Neural crest cell (in vitro differentiated cells): ENCODE measurements at regions not wholly inside any gene's neighbourhood (a gene's known extent, or its start where the extent isn't known, plus 50 kb on each side); places are given as distances from the start of the nearest gene placed in this dataset.

Experiments
- DNase-seq: peaks from one replicate; pipeline ENCODE4 v3.0.0; 2021; ENCODE audit warnings: low read depth, mixed read lengths, low spot score
- H3K27ac Mint-ChIP-seq: one replicate; pipeline ENCODE4 v1.8.0; 2021; ENCODE audit warnings: mild to moderate bottlenecking, mixed read lengths; ENCODE audit not compliant: unreplicated experiment
- H3K27me3 Mint-ChIP-seq: 2 replicates; pipeline ENCODE4 v1.8.0; 2021; ENCODE audit warnings: low read depth, mild to moderate bottlenecking, mixed read lengths
- H3K36me3 Mint-ChIP-seq: 2 replicates; pipeline ENCODE4 v1.8.0; 2021; ENCODE audit warnings: low read depth, mild to moderate bottlenecking, mixed read lengths
- H3K4me1 Mint-ChIP-seq: 2 replicates; pipeline ENCODE4 v1.8.0; 2021; ENCODE audit warnings: mixed read lengths
- H3K4me3 Mint-ChIP-seq: one replicate; pipeline ENCODE4 v1.8.0; 2021; ENCODE audit warnings: mild to moderate bottlenecking, mixed read lengths
- H3K9me3 Mint-ChIP-seq: 2 replicates; pipeline ENCODE4 v1.8.0; 2021; ENCODE audit warnings: mixed read lengths
- TF ChIP-seq, protein P1 (sequence below): fragments of 200-600 bp; sonication (generic); conservative IDR thresholded peaks from 2 replicates; pipeline ENCODE4 v1.5.0; 2021; ENCODE audit warnings: antibody characterized with exemption, mild to moderate bottlenecking

DNA sequence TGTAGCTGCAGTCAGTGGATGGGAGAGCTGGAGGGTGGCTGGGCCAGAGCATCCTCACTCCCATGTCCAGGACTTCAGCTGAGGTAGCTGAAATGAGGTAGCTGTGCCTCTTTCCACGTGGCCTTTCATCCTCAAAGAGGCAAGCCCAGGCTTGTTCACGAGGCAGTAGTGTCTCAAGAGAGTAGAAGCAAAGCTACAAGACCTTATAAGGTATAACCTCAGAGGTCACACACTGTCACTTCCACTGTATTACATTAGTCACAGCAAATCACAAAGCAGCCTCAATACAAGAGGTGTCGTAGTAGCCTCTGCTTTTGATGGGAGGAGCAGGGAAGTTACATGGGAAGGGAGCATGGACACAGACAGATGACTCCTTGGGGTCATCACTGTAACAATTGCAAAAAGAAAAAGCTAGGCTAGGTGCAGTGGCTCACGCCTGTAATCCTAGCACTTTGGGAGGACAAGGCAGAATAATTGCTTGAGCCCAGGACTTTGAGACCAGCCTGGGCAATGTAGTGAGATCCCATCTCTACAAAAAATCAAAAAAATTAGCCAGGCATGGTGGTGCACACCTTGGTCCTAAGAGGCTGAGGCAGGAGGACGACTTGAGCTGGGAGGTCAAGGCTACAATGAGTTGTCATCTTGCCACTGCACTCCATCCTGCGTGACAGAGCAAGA is 97.5 kb downstream of the SKIDA1 start:
- DNase-seq = no peak
- Mint-ChIP-seq H3K27me3 (no peaks in the 10 kb centered on the region), H3K36me3 (peaks cover 12% of the 10 kb centered on the region), H3K27ac (no peak overlapping the region), H3K4me3 (no peak overlapping the region), H3K9me3 (peaks cover 16% of the 10 kb centered on the region), H3K4me1 (no peaks in the 10 kb centered on the region)
- TF ChIP-seq, protein P1, sequence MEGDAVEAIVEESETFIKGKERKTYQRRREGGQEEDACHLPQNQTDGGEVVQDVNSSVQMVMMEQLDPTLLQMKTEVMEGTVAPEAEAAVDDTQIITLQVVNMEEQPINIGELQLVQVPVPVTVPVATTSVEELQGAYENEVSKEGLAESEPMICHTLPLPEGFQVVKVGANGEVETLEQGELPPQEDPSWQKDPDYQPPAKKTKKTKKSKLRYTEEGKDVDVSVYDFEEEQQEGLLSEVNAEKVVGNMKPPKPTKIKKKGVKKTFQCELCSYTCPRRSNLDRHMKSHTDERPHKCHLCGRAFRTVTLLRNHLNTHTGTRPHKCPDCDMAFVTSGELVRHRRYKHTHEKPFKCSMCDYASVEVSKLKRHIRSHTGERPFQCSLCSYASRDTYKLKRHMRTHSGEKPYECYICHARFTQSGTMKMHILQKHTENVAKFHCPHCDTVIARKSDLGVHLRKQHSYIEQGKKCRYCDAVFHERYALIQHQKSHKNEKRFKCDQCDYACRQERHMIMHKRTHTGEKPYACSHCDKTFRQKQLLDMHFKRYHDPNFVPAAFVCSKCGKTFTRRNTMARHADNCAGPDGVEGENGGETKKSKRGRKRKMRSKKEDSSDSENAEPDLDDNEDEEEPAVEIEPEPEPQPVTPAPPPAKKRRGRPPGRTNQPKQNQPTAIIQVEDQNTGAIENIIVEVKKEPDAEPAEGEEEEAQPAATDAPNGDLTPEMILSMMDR = no peak

DNA sequence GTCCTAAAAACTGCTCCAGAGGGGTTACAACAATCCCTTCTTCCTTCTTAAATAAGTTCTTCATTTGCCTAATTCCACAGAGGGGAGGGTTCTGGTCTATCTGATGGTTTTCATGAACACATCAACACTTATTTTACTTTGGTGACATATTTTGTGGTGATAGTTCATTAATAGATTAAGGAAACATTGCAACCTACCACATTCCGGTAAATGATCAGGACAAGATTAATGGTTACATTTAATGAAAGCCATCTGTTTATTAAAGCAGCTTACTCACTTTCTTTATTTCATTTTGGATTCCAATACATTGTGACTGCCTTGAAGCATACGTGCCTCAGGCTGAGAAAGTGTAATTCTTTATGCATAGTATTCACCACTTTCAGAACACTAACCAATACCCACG is 101.0 kb downstream of the SKIDA1 start:
- Mint-ChIP-seq H3K36me3 (peaks cover 10% of the 10 kb centered on the region), H3K4me3 (no peak overlapping the region), H3K4me1 (no peaks in the 10 kb centered on the region), H3K9me3 (peaks cover 13% of the 10 kb centered on the region), H3K27me3 (no peaks in the 10 kb centered on the region), H3K27ac (no peak overlapping the region)
- no peak for DNase-seq
- TF ChIP-seq, protein P1 = no peak

DNA sequence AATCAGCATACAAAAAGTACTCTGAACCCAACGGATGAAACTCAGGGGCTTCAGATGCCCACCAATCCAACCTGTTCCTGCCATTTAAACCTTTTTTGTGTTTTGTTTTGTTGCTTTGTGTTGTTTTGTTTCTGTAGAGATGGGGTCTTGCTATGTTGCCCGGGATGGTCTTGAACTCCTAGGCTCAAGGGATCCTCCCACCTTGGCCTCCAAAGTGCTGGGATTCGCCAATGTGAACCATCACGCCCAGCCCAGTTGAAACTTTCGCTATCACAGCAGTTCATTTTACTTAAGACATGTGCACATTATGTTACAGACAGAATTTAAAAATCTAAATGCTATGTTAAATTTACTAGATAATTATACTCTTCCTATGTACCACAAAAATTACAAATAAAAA is 101.6 kb downstream of the SKIDA1 start:
- H3K4me1 Mint-ChIP-seq = no peaks in the 10 kb centered on the region
- H3K27me3 Mint-ChIP-seq = no peaks in the 10 kb centered on the region
- H3K4me3 Mint-ChIP-seq = no peak overlapping the region
- no peak for DNase-seq
- TF ChIP-seq, protein P1 = no peak
- H3K27ac Mint-ChIP-seq = no peak overlapping the region
- H3K36me3 Mint-ChIP-seq = peaks cover 10% of the 10 kb centered on the region
- H3K9me3 Mint-ChIP-seq = peaks cover 13% of the 10 kb centered on the region

DNA sequence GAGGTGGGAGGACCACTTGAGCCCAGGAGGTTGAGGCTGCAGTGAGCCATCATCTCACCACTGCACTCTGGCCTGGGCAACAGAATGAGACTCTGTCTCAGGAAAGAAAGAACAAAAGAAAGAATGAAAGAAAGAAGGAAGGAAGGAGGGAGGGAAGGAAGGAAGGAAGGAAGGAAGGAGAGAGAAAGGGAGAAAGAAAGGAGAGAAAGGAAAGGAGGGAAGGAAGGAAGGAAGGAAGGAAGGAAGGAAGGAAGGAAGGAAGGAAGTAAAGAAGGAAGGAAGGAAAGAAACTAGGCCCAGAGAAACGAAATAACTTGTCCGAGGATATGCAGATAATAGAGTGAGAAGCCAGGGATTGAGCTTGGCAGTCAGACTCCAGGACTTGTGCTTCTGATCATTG is 102.1 kb downstream of the SKIDA1 start:
- H3K27me3 Mint-ChIP-seq = no peaks in the 10 kb centered on the region
- no peak overlapping the region for H3K4me3 Mint-ChIP-seq
- peaks cover 13% of the 10 kb centered on the region for H3K9me3 Mint-ChIP-seq
- no peak overlapping the region for H3K27ac Mint-ChIP-seq
- peaks cover 10% of the 10 kb centered on the region for H3K36me3 Mint-ChIP-seq
- DNase-seq = no peak
- TF ChIP-seq, protein P1 = no peak
- H3K4me1 Mint-ChIP-seq = no peaks in the 10 kb centered on the region

DNA sequence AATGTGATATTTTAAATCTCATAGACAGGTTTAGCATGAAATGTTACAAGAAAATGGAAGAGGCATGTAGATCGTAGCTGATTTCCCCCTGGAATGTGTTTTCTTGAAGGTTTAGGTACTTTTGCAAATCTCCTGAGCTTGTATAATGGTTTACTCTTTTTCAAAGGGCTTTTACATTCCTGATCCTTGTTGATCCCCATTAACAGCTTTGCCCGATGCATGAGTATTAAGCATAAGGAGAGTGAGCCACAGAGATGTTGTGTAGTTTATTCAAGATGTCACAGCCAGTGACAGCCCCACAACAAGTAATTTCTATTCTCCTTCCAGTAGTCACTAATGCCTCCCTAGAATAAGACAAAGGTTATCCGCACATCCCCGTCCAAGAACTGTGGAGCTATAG is 103.7 kb downstream of the SKIDA1 start:
- no peak overlapping the region for H3K4me3 Mint-ChIP-seq
- H3K4me1 Mint-ChIP-seq = peaks cover 6% of the 10 kb centered on the region
- TF ChIP-seq, protein P1 = no peak
- H3K9me3 Mint-ChIP-seq = peaks cover 5% of the 10 kb centered on the region
- H3K27ac Mint-ChIP-seq = no peak overlapping the region
- no peak for DNase-seq
- no peaks in the 10 kb centered on the region for H3K27me3 Mint-ChIP-seq
- peaks cover 5% of the 10 kb centered on the region for H3K36me3 Mint-ChIP-seq
